ENCODE measurements at regions not wholly inside any gene's neighbourhood (a gene's known extent, or its start where the extent isn't known, plus 50 kb on each side); places are given as distances from the start of the nearest gene placed in this dataset.
"Not testable (repeated sequence)": the region's sequence is repeated elsewhere in the genome, so short reads cannot be mapped to it uniquely, and the experiment has no call there.

- Histone ChIP-seq H3K36me3 (ENCODE audit: low read depth, low read length) (no peaks in the 10 kb centered on the region), H4K20me1 (ENCODE audit: low read length) (no peaks in the 10 kb centered on the region), H3K79me2 (ENCODE audit: low read length) (no peaks in the 10 kb centered on the region), H3K4me1 (ENCODE audit: insufficient read depth, low read length) (no peaks in the 10 kb centered on the region), H3K9ac (ENCODE audit: low read length) (no peak overlapping the region), H3K4me3 (ENCODE audit: low read length) (no peak overlapping the region), H3K4me2 (ENCODE audit: low read length) (no peak overlapping the region), H2AFZ (ENCODE audit: low read length) (no peak overlapping the region), H3K27ac (ENCODE audit: low read length) (no peak overlapping the region), H3F3A (ENCODE audit: low read length, unreplicated experiment) (no peaks in the 10 kb centered on the region), H3K9me3 (ENCODE audit: low read length) (peaks cover 15% of the 10 kb centered on the region; the same call in 1 of the 2 replicates), H3K27me3 (ENCODE audit: low read length) (no peaks in the 10 kb centered on the region), H3K9me2 (replicated peaks; ENCODE audit: low read length) (no peaks in the 10 kb centered on the region)
- TF ChIP-seq, protein P1, sequence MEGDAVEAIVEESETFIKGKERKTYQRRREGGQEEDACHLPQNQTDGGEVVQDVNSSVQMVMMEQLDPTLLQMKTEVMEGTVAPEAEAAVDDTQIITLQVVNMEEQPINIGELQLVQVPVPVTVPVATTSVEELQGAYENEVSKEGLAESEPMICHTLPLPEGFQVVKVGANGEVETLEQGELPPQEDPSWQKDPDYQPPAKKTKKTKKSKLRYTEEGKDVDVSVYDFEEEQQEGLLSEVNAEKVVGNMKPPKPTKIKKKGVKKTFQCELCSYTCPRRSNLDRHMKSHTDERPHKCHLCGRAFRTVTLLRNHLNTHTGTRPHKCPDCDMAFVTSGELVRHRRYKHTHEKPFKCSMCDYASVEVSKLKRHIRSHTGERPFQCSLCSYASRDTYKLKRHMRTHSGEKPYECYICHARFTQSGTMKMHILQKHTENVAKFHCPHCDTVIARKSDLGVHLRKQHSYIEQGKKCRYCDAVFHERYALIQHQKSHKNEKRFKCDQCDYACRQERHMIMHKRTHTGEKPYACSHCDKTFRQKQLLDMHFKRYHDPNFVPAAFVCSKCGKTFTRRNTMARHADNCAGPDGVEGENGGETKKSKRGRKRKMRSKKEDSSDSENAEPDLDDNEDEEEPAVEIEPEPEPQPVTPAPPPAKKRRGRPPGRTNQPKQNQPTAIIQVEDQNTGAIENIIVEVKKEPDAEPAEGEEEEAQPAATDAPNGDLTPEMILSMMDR (conservative IDR thresholded peaks at IDR 0.05; ENCODE audit: low read depth, low read length): no peak
- TF ChIP-seq EZH2 (IDR thresholded peaks at IDR 0.05; ENCODE audit: low read length, unreplicated experiment) (no peak), EZH2phosphoT487 (IDR thresholded peaks at IDR 0.05; ENCODE audit: borderline replicate concordance, low read length) (no peak)
- intact Hi-C loops (cut with micrococcal nuclease): no loop called here
- BruUV-seq (replicated peaks): no TSS peak
- CTCF ChIA-PET: no interaction called here
- POLR2A ChIA-PET (ENCODE audit: unreplicated experiment): no interaction called here
- DNase-seq: no peak
- ATAC-seq: no peak
Measured at GRCh38 chr2:154577390-154577789, 121.1 kb upstream of the KCNJ3 start.

- intact Hi-C loops (cut with micrococcal nuclease): no loop called here
- H3K36me3 ChIP-seq (ENCODE audit: low read depth, low read length): no peaks in the 10 kb centered on the region
- no peak overlapping the region for H3K27ac ChIP-seq (ENCODE audit: low read length)
- no peaks in the 10 kb centered on the region for H3K27me3 ChIP-seq (ENCODE audit: low read length)
- no TSS peak for BruUV-seq (replicated peaks)
- no peaks in the 10 kb centered on the region for H3K79me2 ChIP-seq (ENCODE audit: low read length)
- TF ChIP-seq EZH2phosphoT487 (IDR thresholded peaks at IDR 0.05; ENCODE audit: borderline replicate concordance, low read length): no peak
- no peak for TF ChIP-seq EZH2 (IDR thresholded peaks at IDR 0.05; ENCODE audit: low read length, unreplicated experiment)
- no peak overlapping the region for H2AFZ ChIP-seq (ENCODE audit: low read length)
- H3K9me2 ChIP-seq (replicated peaks; ENCODE audit: low read length): no peaks in the 10 kb centered on the region
- ChIA-PET POLR2A (ENCODE audit: unreplicated experiment) (no interaction called here), CTCF (no interaction called here)
- no peak overlapping the region for H3K9ac ChIP-seq (ENCODE audit: low read length)
- no peaks in the 10 kb centered on the region for H3K4me1 ChIP-seq (ENCODE audit: insufficient read depth, low read length)
- H3K4me3 ChIP-seq (ENCODE audit: low read length): no peak overlapping the region
- 0 out of 2 replicates have a peak, but pooled peaks cover 11% of the 10 kb centered on the region for H3K9me3 ChIP-seq (ENCODE audit: low read length)
- no peak overlapping the region for H3K4me2 ChIP-seq (ENCODE audit: low read length)
- H4K20me1 ChIP-seq (ENCODE audit: low read length): no peaks in the 10 kb centered on the region
- no peaks in the 10 kb centered on the region for H3F3A ChIP-seq (ENCODE audit: low read length, unreplicated experiment)
- ATAC-seq (no peak), DNase-seq (no peak)
Measured at GRCh38 chr2:154580767-154581166, 117.7 kb upstream of the KCNJ3 start.

DNA sequence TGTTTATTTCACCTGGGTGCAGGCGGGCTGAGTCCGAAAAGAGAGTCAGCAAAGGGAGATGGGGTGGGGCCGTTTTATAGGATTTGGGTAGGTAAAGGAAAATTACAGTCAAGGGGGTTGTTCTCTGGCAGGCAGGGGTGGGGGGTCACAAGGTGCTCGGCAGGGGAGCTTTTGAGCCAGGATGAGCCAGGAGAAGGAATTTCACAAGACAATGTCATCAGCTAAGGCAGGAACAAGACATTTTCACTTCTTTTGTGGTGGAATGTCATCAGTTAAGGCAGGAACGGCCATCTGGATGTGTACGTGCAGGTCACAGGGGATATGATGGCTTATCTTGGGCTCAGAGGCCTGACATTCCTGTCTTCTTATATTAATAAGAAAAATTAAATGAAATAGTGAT is 115.8 kb upstream of the KCNJ3 start:
- BruUV-seq (replicated peaks); H2AFZ ChIP-seq (ENCODE audit: low read length); POLR2A ChIA-PET (ENCODE audit: unreplicated experiment); H3K36me3 ChIP-seq (ENCODE audit: low read depth, low read length); intact Hi-C loops (cut with micrococcal nuclease); CTCF ChIA-PET; DNase-seq; H3K79me2 ChIP-seq (ENCODE audit: low read length); H3F3A ChIP-seq (ENCODE audit: low read length, unreplicated experiment); H3K4me1 ChIP-seq (ENCODE audit: insufficient read depth, low read length); H3K4me3 ChIP-seq (ENCODE audit: low read length); H3K9me2 ChIP-seq (replicated peaks; ENCODE audit: low read length); H3K27ac ChIP-seq (ENCODE audit: low read length); H3K27me3 ChIP-seq (ENCODE audit: low read length); ATAC-seq; H4K20me1 ChIP-seq (ENCODE audit: low read length); H3K4me2 ChIP-seq (ENCODE audit: low read length); H3K9ac ChIP-seq (ENCODE audit: low read length): not testable (repeated sequence)
- 0 out of 2 replicates have a peak, but pooled peaks cover 11% of the 10 kb centered on the region for H3K9me3 ChIP-seq (ENCODE audit: low read length)

DNA sequence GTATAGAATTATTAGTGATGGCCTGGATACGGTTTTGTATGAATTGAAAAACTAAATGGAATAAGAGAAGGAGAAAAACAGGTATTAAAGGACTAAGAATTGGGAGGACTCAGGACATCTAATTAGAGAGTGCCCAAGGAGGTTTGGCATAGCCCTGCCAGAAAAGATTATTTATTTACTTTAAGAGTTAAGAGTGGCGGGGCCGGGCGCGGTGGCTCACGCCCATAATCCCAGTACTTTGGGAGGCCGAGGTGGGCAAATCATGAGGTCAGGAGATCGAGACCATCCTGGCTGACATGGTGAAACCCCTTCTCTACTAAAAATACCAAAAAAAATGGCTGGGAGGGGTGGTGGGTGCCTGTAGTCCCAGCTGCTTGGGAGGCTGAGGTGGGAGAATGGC is 115.2 kb upstream of the KCNJ3 start:
- H3K36me3 ChIP-seq (ENCODE audit: low read depth, low read length); H3K4me2 ChIP-seq (ENCODE audit: low read length); ATAC-seq; H3K9me2 ChIP-seq (replicated peaks; ENCODE audit: low read length); DNase-seq; H3K9ac ChIP-seq (ENCODE audit: low read length); CTCF ChIA-PET; H3K79me2 ChIP-seq (ENCODE audit: low read length); H4K20me1 ChIP-seq (ENCODE audit: low read length); H3K27me3 ChIP-seq (ENCODE audit: low read length); BruUV-seq (replicated peaks); H3K27ac ChIP-seq (ENCODE audit: low read length); H2AFZ ChIP-seq (ENCODE audit: low read length); POLR2A ChIA-PET (ENCODE audit: unreplicated experiment); H3F3A ChIP-seq (ENCODE audit: low read length, unreplicated experiment); H3K4me3 ChIP-seq (ENCODE audit: low read length); intact Hi-C loops (cut with micrococcal nuclease); H3K4me1 ChIP-seq (ENCODE audit: insufficient read depth, low read length): not testable (repeated sequence)
- H3K9me3 ChIP-seq (ENCODE audit: low read length): 0 out of 2 replicates have a peak, but pooled peaks cover 11% of the 10 kb centered on the region
